ACC112 (cell line): ENCODE measurements at regions not wholly inside any gene's neighbourhood (a gene's known extent, or its start where the extent isn't known, plus 50 kb on each side); places are given as distances from the start of the nearest gene placed in this dataset.

Source experiments
- H2AFZ ChIP-seq: fragments of 200-600 bp; sonication (generic); one replicate; pipeline ENCODE4 v1.6.0; 2017; ENCODE audit warnings: antibody characterized with exemption, low read length; ENCODE audit not compliant: unreplicated experiment
- H3K27ac ChIP-seq: fragments of 200-600 bp; sonication (generic); 2 replicates; pipeline ENCODE4 v1.5.1; 2014; ENCODE audit warnings: low read depth, mild to moderate bottlenecking, antibody characterized with exemption, low read length, moderate library complexity
- H3K27me3 ChIP-seq: fragments of 200-600 bp; sonication (generic); 2 replicates; pipeline ENCODE4 v1.6.1; 2014; ENCODE audit warnings: mild to moderate bottlenecking, antibody characterized with exemption, low read length, moderate library complexity, mixed read lengths; ENCODE audit not compliant: insufficient read depth
- H3K36me3 ChIP-seq: fragments of 200-600 bp; sonication (generic); 2 replicates; pipeline ENCODE4 v1.6.1; 2016; ENCODE audit warnings: mild to moderate bottlenecking, antibody characterized with exemption, low read length, moderate library complexity, mixed read lengths; ENCODE audit not compliant: insufficient read depth
- H3K4me1 ChIP-seq: fragments of 200-600 bp; sonication (generic); one replicate; pipeline ENCODE4 v1.6.1; 2016; ENCODE audit warnings: low read length, mixed read lengths; ENCODE audit not compliant: insufficient read depth, unreplicated experiment, control insufficient read depth
- H3K4me3 ChIP-seq: fragments of 200-600 bp; sonication (generic); 2 replicates; pipeline ENCODE4 v1.5.1; 2014; ENCODE audit warnings: mild to moderate bottlenecking, low read depth, low read length
- H3K79me2 ChIP-seq: fragments of 200-600 bp; sonication (generic); one replicate; pipeline ENCODE4 v1.6.0; 2016; ENCODE audit warnings: low read length; ENCODE audit not compliant: control insufficient read depth, unreplicated experiment, insufficient read depth

DNA sequence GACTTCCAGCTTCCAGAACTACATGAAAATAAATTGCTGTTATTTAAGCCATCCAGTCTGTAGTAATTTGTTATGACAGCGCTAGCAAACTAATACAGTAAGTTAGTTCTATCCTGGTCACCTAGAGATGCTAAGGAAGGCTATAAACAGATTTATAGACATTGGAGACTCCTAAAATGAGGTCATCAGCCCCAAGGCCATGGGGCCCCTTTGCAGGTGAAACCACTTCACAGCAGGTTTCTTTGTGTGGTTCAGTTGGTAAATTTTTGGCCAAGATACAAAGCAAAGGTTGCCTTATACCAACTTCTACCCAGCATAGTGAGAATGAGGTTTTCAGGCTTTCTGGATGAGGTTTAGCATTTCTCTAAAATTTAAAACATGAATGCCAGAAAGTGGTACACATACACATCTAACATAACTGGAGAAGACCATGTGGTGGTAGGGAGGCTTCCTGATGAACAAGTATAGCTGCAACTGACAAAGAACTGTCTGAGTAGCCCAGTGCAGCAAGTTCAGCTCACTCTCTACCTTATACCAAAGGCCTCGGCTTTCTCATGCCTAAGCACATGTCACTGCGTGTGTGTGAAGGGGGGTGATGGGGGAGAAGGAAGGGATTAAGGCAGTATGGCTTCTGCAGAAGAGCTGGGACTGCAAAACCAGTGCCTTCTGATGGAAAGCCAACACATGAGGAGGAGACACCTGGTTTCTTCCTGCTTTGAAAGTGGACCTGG is 264.6 kb upstream of the TAS2R1 start:
- no peak overlapping the region for H3K27ac ChIP-seq
- H3K4me3 ChIP-seq: no peak overlapping the region
- H3K79me2 ChIP-seq: no peaks in the 10 kb centered on the region
- H3K4me1 ChIP-seq: no peaks in the 10 kb centered on the region
- no peaks in the 10 kb centered on the region for H3K36me3 ChIP-seq
- no peaks in the 10 kb centered on the region for H3K27me3 ChIP-seq
- H2AFZ ChIP-seq: no peak overlapping the region

- no peak overlapping the region for H2AFZ ChIP-seq
- no peaks in the 10 kb centered on the region for H3K27me3 ChIP-seq
- H3K4me3 ChIP-seq: no peak overlapping the region
Observed at GRCh38 chr5:9892696-9893095, 262.5 kb upstream of the TAS2R1 start.

DNA sequence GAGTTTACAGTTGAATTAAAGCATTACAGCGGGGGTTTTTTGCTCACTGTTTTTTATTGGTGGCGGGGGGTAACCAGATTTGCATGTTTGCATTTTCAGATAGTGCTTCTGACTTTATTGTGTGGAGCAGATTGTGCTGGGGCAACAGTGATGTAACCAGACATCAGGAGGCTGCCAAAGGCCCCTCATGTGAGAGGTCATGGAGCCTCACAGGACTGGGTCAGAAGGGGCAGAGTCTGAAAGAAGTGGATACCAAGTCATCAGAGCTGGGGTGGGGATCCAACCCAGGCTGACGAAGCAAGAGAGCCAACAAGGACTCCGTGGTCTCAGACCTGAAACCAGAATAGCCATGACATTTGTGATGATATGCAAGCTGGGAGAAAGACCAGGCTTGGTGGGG is 259.4 kb upstream of the TAS2R1 start:
- Histone ChIP-seq H3K79me2 (no peaks in the 10 kb centered on the region), H3K27ac (no peak overlapping the region), H2AFZ (no peak overlapping the region), H3K4me3 (no peak overlapping the region), H3K27me3 (no peaks in the 10 kb centered on the region), H3K36me3 (no peaks in the 10 kb centered on the region), H3K4me1 (peaks cover 9% of the 10 kb centered on the region)

More at GRCh38 chr5:9892696-9893095, 262.5 kb upstream of the TAS2R1 start:
- peaks cover 9% of the 10 kb centered on the region for H3K4me1 ChIP-seq
- H3K36me3 ChIP-seq: no peaks in the 10 kb centered on the region
- no peaks in the 10 kb centered on the region for H3K79me2 ChIP-seq
- no peak overlapping the region for H3K27ac ChIP-seq

DNA sequence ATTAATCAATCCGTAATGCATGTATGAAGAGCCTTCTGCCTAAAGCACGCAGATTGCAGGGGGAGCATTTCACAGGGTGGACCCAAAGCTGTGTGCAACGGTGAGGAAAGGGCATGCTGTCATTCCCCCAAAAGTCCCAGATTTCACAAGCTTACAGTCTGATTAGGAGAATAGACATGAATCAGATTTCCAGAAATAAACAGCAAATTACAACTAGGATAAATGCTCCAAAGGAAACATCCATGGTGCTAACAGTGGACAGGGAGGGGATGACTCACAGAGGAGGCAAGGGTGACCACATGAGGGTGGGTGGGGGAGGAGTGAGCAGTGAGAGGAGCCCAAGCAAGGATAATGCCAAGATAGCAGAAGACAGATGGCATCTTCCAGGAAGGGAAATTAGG is 258.4 kb upstream of the TAS2R1 start:
- Histone ChIP-seq H3K36me3 (no peaks in the 10 kb centered on the region), H3K27me3 (no peaks in the 10 kb centered on the region), H3K4me1 (peaks cover 9% of the 10 kb centered on the region), H3K4me3 (no peak overlapping the region), H3K27ac (peak overlapping the region; percentile 50; the same call in 1 of the 2 replicates), H2AFZ (no peak overlapping the region), H3K79me2 (no peaks in the 10 kb centered on the region)

- no peaks in the 10 kb centered on the region for H3K36me3 ChIP-seq
- H3K27me3 ChIP-seq: 0 out of 2 replicates have a peak, but pooled peaks cover 2% of the 10 kb centered on the region
- H3K4me1 ChIP-seq: peaks cover 9% of the 10 kb centered on the region
Observed at GRCh38 chr5:9885164-9885563, 255.0 kb upstream of the TAS2R1 start.

GRCh38 chr5:9878206-9878605 is 248.1 kb upstream of the TAS2R1 start:
- Histone ChIP-seq H3K4me3 (no peak overlapping the region), H3K4me1 (no peaks in the 10 kb centered on the region), H3K36me3 (no peaks in the 10 kb centered on the region), H3K27ac (no peak overlapping the region), H3K27me3 (peaks cover 27% of the 10 kb centered on the region; the same call in 1 of the 2 replicates), H3K79me2 (no peaks in the 10 kb centered on the region), H2AFZ (no peak overlapping the region)

More at GRCh38 chr5:9885164-9885563, 255.0 kb upstream of the TAS2R1 start:
- Histone ChIP-seq H3K79me2 (no peaks in the 10 kb centered on the region), H3K4me3 (no peak overlapping the region), H3K27ac (no peak overlapping the region), H2AFZ (no peak overlapping the region)

DNA sequence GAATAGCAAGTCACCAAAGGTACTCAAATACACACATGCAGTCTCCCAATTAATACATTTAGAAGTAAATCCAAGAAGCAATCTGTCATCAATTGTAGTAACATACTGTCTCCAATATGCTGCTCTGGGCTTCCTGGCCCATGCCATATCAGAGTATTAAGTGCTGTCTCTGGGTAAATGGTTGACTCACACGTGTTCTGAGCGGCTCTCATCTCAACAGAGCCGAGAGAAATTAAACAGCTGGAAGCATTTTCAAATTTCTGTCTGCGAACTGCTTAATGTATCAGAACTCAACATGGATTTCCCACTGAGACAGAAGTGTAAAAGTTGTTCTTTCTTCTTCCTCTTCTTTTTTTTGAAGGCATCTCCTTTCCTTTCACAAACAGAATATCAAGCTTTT is 247.3 kb upstream of the TAS2R1 start:
- Histone ChIP-seq H3K36me3 (no peaks in the 10 kb centered on the region), H3K79me2 (no peaks in the 10 kb centered on the region), H3K27ac (no peak overlapping the region), H2AFZ (no peak overlapping the region), H3K27me3 (peaks cover 27% of the 10 kb centered on the region; the same call in 1 of the 2 replicates), H3K4me1 (no peaks in the 10 kb centered on the region), H3K4me3 (no peak overlapping the region)

GRCh38 chr5:9876451-9876850 is 246.3 kb upstream of the TAS2R1 start:
- Histone ChIP-seq H3K27me3 (peaks cover 27% of the 10 kb centered on the region; the same call in 1 of the 2 replicates), H3K79me2 (no peaks in the 10 kb centered on the region), H2AFZ (no peak overlapping the region), H3K27ac (no peak overlapping the region), H3K4me1 (no peaks in the 10 kb centered on the region), H3K36me3 (no peaks in the 10 kb centered on the region), H3K4me3 (no peak overlapping the region)

DNA sequence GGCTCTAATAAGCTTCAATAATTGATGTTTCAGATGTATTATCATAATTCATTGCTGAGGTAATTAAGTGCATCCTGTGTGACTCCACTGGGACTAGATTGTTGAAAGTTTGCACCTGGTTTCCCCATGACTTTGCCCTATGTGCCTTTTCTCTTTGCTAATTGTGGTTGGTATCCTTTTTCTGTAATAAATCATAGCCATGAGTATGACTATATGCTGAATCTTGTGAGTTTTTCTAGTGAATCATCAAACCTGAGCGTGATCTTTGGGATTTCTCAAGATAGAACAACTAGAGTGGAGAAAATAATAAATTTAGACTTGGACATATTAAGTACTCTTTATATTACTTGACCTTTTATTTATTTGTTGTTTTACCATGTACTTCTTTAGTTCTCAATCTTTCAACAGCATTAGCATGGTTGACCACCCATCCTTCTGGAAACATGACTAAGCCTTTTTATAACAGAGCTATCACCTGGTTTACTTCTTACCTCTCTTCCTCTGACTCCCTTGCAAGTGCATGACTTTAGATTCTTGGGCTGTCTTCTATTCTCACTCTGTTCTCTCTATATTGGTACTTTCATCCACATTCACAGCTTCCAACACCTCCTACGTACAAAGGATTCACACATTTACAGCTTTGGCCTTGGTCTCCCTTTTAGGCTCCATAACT is 239.6 kb upstream of the TAS2R1 start:
- Histone ChIP-seq H3K4me1 (peaks cover 8% of the 10 kb centered on the region), H3K36me3 (no peaks in the 10 kb centered on the region), H3K4me3 (no peak overlapping the region), H3K27ac (peak overlapping the region; percentile 47; the same call in 1 of the 2 replicates), H2AFZ (no peak overlapping the region), H3K79me2 (no peaks in the 10 kb centered on the region), H3K27me3 (no peaks in the 10 kb centered on the region; the same call in 1 of the 2 replicates)

GRCh38 chr5:9865574-9865973 is 235.4 kb upstream of the TAS2R1 start:
- H3K27ac ChIP-seq: no peak overlapping the region
- H3K79me2 ChIP-seq: no peaks in the 10 kb centered on the region
- H2AFZ ChIP-seq: no peak overlapping the region
- no peak overlapping the region for H3K4me3 ChIP-seq
- peaks cover 7% of the 10 kb centered on the region for H3K27me3 ChIP-seq
- H3K4me1 ChIP-seq: peaks cover 8% of the 10 kb centered on the region
- H3K36me3 ChIP-seq: no peaks in the 10 kb centered on the region

- H3K4me3 ChIP-seq: no peak overlapping the region
- H3K4me1 ChIP-seq: peaks cover 2% of the 10 kb centered on the region
- peaks cover 12% of the 10 kb centered on the region for H3K27me3 ChIP-seq
Observed at GRCh38 chr5:9864791-9865190, 234.6 kb upstream of the TAS2R1 start.

More at GRCh38 chr5:9864791-9865190, 234.6 kb upstream of the TAS2R1 start:
- H3K79me2 ChIP-seq: no peaks in the 10 kb centered on the region
- no peaks in the 10 kb centered on the region for H3K36me3 ChIP-seq
- H3K27ac ChIP-seq: no peak overlapping the region
- H2AFZ ChIP-seq: no peak overlapping the region
